HUDEP-2 (cell line): ENCODE measurements at regions not wholly inside any gene's neighbourhood (a gene's known extent, or its start where the extent isn't known, plus 50 kb on each side); places are given as distances from the start of the nearest gene placed in this dataset.

Experiments used
- DNase-seq, 76 experiments: peaks; one replicate each; lab custom pipeline; 2025; ENCODE audit not compliant: unreplicated experiment in 76 of 76; lab: John Stamatoyannopoulos, UW

GRCh38 chr14:84401631-84402030 lies 1128.3 kb upstream of the FLRT2 start:
- no peak for DNase-seq

GRCh38 chr14:84403585-84403984 lies 1126.4 kb upstream of the FLRT2 start:
- DNase-seq = no peak

GRCh38 chr14:84404246-84404645 lies 1125.7 kb upstream of the FLRT2 start:
- no peak for DNase-seq

- DNase-seq = no peak
These were observed 1120.5 kb upstream of the FLRT2 start for GRCh38 chr14:84409435-84409834.

GRCh38 chr14:84410344-84410743 lies 1119.6 kb upstream of the FLRT2 start:
- no peak for DNase-seq

- no peak for DNase-seq
These were observed 1109.7 kb upstream of the FLRT2 start for GRCh38 chr14:84420221-84420620.

- no peak for DNase-seq
These were observed 1108.3 kb upstream of the FLRT2 start for GRCh38 chr14:84421621-84422020.

GRCh38 chr14:84425968-84426367 lies 1104.0 kb upstream of the FLRT2 start:
- no peak for DNase-seq

- no peak for DNase-seq
These were observed 1097.3 kb upstream of the FLRT2 start for GRCh38 chr14:84432676-84433075.

GRCh38 chr14:84433961-84434360 lies 1096.0 kb upstream of the FLRT2 start:
- DNase-seq = no peak

GRCh38 chr14:84435820-84436324 lies 1094.1 kb upstream of the FLRT2 start:
- DNase-seq = no peak

GRCh38 chr14:84436528-84436927 lies 1093.4 kb upstream of the FLRT2 start:
- no peak for DNase-seq

- no peak for DNase-seq
These were observed 1087.4 kb upstream of the FLRT2 start for GRCh38 chr14:84442521-84442920.

- DNase-seq = no peak
These were observed 1084.5 kb upstream of the FLRT2 start for GRCh38 chr14:84445486-84445885.

GRCh38 chr14:84446250-84446649 lies 1083.7 kb upstream of the FLRT2 start:
- DNase-seq = no peak

GRCh38 chr14:84453307-84453950 lies 1076.5 kb upstream of the FLRT2 start:
- DNase-seq = no peak

GRCh38 chr14:84454114-84454513 lies 1075.8 kb upstream of the FLRT2 start:
- no peak for DNase-seq

- no peak for DNase-seq
These were observed 1073.0 kb upstream of the FLRT2 start for GRCh38 chr14:84456946-84457345.

- no peak for DNase-seq
These were observed 1071.1 kb upstream of the FLRT2 start for GRCh38 chr14:84458881-84459280.

- DNase-seq = no peak
These were observed 1064.1 kb upstream of the FLRT2 start for GRCh38 chr14:84465880-84466279.

GRCh38 chr14:84468153-84468552 lies 1061.8 kb upstream of the FLRT2 start:
- DNase-seq = no peak

- no peak for DNase-seq
These were observed 1051.9 kb upstream of the FLRT2 start for GRCh38 chr14:84477996-84478395.
